ENCODE measurements at regions not wholly inside any gene's neighbourhood (a gene's known extent, or its start where the extent isn't known, plus 50 kb on each side); places are given as distances from the start of the nearest gene placed in this dataset.

DNA sequence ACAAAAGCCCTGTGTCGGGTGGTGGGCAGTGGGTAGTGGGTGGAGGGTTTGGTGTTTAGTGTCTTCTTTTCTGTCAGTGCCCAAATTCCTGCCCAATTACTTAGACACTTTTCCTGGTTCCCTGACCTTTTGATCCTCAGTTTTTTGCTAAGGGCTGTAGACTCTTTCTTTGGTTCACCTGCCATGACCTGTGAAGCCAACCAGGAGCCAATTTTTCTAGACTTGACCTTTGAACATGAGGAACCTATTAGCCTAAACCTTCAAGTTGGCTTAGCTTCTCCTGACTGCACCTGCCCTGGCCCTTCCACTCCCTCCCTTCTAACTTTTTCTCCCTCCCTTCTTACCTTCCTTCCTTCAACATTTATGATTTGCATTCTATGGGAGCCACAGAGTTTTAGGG is 94.5 kb downstream of the MID1IP1 start:
- no peak for DNase-seq (ENCODE audit: low spot score in 2 of 2)
- H3K4me3 ChIP-seq = no peak overlapping the region
- H3K36me3 ChIP-seq = no peaks in the 10 kb centered on the region
- no peak overlapping the region for H3K27ac ChIP-seq
- WGBS, 2 donors = 80 to 82% methylated on average over 1 of the region's 1 CpG
- H3K9me3 ChIP-seq = no peaks in the 10 kb centered on the region
- no peaks in the 10 kb centered on the region for H3K4me1 ChIP-seq
- H3K27me3 ChIP-seq = no peaks in the 10 kb centered on the region
- TF ChIP-seq POLR2A (IDR thresholded peaks at IDR 0.05) = no peak
- TF ChIP-seq EP300 (IDR thresholded peaks at IDR 0.05) = no peak
- TF ChIP-seq, protein P1, sequence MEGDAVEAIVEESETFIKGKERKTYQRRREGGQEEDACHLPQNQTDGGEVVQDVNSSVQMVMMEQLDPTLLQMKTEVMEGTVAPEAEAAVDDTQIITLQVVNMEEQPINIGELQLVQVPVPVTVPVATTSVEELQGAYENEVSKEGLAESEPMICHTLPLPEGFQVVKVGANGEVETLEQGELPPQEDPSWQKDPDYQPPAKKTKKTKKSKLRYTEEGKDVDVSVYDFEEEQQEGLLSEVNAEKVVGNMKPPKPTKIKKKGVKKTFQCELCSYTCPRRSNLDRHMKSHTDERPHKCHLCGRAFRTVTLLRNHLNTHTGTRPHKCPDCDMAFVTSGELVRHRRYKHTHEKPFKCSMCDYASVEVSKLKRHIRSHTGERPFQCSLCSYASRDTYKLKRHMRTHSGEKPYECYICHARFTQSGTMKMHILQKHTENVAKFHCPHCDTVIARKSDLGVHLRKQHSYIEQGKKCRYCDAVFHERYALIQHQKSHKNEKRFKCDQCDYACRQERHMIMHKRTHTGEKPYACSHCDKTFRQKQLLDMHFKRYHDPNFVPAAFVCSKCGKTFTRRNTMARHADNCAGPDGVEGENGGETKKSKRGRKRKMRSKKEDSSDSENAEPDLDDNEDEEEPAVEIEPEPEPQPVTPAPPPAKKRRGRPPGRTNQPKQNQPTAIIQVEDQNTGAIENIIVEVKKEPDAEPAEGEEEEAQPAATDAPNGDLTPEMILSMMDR (IDR thresholded peaks at IDR 0.05) = no peak

DNA sequence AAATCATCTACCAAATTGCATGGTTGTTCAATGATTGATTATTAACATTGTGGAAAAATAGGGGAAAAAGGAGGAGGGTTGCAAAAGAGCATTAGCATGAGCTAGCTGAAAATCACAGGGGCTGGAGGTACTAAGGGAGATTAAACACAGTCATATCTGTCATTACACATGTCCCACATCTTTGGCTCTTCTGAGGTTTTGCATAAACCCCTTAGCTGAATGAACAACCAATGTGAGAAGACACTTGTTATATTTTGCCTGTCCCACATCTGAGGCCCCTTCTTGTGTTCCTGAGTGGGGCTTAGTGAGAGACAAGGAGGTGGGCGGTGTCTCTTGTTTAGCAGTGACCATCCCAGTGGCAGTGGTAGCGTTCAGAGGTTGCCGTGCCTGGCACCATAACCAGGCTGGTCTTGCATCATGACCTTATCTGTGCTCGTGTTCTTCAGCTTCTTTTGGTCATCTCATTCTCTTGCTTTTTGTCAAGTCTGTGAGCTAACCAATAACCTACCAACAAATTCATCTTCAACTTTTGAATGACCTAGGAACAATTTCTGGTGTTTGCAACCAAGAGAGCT is 95.6 kb downstream of the MID1IP1 start:
- H3K36me3 ChIP-seq = no peaks in the 10 kb centered on the region
- WGBS, 2 donors = 80 to 84% methylated on average over 4 of the region's 4 CpGs
- no peaks in the 10 kb centered on the region for H3K27me3 ChIP-seq
- H3K9me3 ChIP-seq = no peaks in the 10 kb centered on the region
- TF ChIP-seq, protein P1 (IDR thresholded peaks at IDR 0.05) = no peak
- TF ChIP-seq POLR2A (IDR thresholded peaks at IDR 0.05) (no peak), EP300 (IDR thresholded peaks at IDR 0.05) (no peak)
- no peak overlapping the region for H3K27ac ChIP-seq
- no peak for DNase-seq (ENCODE audit: low spot score in 2 of 2)
- no peaks in the 10 kb centered on the region for H3K4me1 ChIP-seq
- H3K4me3 ChIP-seq = no peak overlapping the region

DNA sequence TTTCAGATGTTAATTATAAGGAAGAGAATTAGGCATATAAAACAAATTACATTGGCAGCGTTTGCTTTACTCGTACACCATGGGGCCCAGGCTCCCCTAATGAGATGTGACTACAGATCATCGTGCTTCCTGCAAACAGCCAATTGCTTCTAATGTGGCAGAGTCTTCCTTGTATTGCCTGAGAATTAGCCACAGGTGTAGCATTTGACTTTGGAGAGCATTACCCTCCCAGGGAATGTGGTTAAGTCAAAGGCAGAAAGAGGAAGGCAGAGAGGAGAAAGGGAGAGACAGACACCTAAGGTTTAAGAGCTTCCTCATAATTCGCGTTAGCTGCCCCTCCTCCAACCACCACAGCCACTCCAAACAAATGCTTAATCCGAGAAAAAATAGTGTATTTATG is 97.0 kb downstream of the MID1IP1 start:
- Histone ChIP-seq H3K27me3 (no peaks in the 10 kb centered on the region), H3K36me3 (no peaks in the 10 kb centered on the region), H3K4me3 (no peak overlapping the region), H3K4me1 (no peaks in the 10 kb centered on the region), H3K9me3 (no peaks in the 10 kb centered on the region), H3K27ac (no peak overlapping the region)
- DNase-seq (ENCODE audit: low spot score in 2 of 2) = no peak
- WGBS, 2 donors = 48 to 53% methylated on average over 6 of the region's 6 CpGs
- TF ChIP-seq, protein P1 (IDR thresholded peaks at IDR 0.05) = no peak
- TF ChIP-seq EP300 (IDR thresholded peaks at IDR 0.05) = no peak
- TF ChIP-seq POLR2A (IDR thresholded peaks at IDR 0.05) = no peak

DNA sequence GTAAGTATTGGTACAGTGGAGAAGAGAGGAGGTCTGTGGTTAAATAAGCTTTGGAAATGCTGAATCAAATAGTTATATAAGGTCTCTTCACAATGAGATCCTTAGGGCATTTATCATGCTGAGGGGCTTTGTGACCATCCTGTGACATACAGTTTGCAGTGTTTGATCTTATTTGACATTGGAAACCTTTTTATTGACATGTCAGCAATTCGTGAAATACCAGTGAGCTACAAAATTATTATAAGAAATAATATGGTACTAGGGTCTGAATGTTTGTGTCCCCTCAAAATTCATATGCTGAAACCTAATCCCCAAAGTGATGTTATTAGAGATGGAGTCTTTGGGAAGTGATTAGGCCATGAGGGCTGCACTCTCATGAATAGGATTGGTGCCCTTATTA is 98.4 kb downstream of the MID1IP1 start:
- no peak overlapping the region for H3K4me3 ChIP-seq
- 48 to 100% methylated on average over 1 of the region's 1 CpG for WGBS, 2 donors
- no peak for TF ChIP-seq EP300 (IDR thresholded peaks at IDR 0.05)
- TF ChIP-seq, protein P1 (IDR thresholded peaks at IDR 0.05) = no peak

DNA sequence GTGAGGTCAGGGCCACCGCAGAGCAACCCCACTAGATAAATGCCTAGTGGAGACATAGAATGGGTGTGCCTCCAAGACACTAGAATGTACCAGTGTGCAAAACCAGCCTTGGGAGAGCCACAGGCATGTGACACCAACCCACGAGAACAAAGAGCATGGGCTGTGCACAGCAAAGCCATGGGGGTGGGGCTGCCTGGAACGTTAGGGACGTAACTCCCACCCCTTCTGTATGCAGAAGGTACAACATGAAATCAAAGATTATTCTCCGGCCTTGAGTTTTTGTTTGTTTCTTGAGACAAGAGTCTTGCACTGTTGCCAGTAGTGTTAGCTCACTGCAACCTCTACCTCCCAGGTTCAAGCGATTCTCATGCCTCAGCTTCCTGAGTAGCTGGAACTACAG is 99.5 kb downstream of the MID1IP1 start:
- Histone ChIP-seq H3K4me3 (no peak overlapping the region), H3K27ac (no peak overlapping the region), H3K36me3 (no peaks in the 10 kb centered on the region), H3K9me3 (no peaks in the 10 kb centered on the region), H3K27me3 (no peaks in the 10 kb centered on the region), H3K4me1 (no peaks in the 10 kb centered on the region)
- TF ChIP-seq POLR2A (IDR thresholded peaks at IDR 0.05) (no peak), EP300 (IDR thresholded peaks at IDR 0.05) (no peak)
- TF ChIP-seq, protein P1 (IDR thresholded peaks at IDR 0.05) = no peak
- WGBS, 2 donors = 70 to 97% methylated on average over 3 to 6 of the region's 6 CpGs
- no peak for DNase-seq (ENCODE audit: low spot score in 2 of 2)

More for the DNA sequence above, 98.4 kb downstream of the MID1IP1 start:
- DNase-seq (ENCODE audit: low spot score in 2 of 2) = no peak
- no peaks in the 10 kb centered on the region for H3K27me3 ChIP-seq
- no peaks in the 10 kb centered on the region for H3K4me1 ChIP-seq
- no peaks in the 10 kb centered on the region for H3K36me3 ChIP-seq
- H3K27ac ChIP-seq = no peak overlapping the region
- H3K9me3 ChIP-seq = no peaks in the 10 kb centered on the region
